ENCODE measurements at regions not wholly inside any gene's neighbourhood (a gene's known extent, or its start where the extent isn't known, plus 50 kb on each side); places are given as distances from the start of the nearest gene placed in this dataset.

- TF ChIP-seq EZH2phosphoT487 (IDR thresholded peaks at IDR 0.05; ENCODE audit: low read depth, severe bottlenecking, unreplicated experiment) (no peak), CTCF (IDR thresholded peaks at IDR 0.05; ENCODE audit: poor library complexity) (peak; percentile 10)
These were observed 306.3 kb downstream of the ZPLD1 start for GRCh38 chr3:102741105-102741504.
